Mucosa of gallbladder (tissue), 1 donor: ENCODE measurements at regions not wholly inside any gene's neighbourhood (a gene's known extent, or its start where the extent isn't known, plus 50 kb on each side); places are given as distances from the start of the nearest gene placed in this dataset.
"Not testable (repeated sequence)": the region's sequence is repeated elsewhere in the genome, so short reads cannot be mapped to it uniquely, and the experiment has no call there.

Experiments used
- DNase-seq: peaks from one replicate; pipeline ENCODE4 v3.0.0-alpha.2; 2020; ENCODE audit warnings: low spot score
- donor health status: DM: no; HTN: no; CAD: no.

GRCh38 chr15:91414124-91414523 lies 314.1 kb downstream of the SV2B start:
- no peak for DNase-seq

DNA sequence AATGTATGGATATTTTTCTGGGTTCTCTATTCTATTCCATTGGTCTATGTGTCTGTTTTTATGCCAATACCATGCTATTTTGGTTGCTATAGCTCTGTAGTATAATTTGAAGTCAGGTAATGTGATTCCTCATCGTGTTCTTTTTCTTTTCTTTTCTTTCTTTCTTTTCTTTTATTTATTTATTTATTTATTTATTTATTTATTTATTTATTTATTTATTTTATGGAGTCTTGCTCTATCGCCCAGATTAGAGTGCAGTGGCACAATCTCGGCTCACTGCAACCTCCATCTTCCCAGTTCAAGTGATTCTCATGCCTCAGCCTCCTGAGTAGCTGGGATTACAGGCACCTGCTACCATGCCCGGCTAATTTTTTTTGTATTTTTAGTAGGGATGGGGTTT lies 315.2 kb downstream of the SV2B start:
- DNase-seq, result not testable (repeated sequence)

DNA sequence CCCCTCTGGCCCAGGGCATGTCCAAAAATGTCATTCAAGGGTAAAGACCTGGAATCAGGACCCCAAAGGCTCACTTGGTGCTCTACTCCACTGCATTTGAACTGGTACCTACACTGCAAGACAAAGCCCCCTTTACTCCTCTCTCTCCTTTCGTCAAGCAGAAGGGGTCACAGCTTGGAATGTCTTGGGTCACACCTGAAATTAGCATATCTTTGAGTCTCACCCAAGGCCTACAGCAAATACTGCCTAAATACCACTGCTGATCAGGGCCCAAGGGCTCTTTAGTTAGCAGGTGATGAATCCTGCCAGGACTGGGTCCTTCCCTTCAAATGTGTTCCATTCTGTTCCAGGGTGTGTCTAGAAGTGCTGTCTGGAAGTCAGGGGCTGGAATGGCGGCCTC lies 320.6 kb downstream of the SV2B start:
- DNase-seq, result no peak

DNA sequence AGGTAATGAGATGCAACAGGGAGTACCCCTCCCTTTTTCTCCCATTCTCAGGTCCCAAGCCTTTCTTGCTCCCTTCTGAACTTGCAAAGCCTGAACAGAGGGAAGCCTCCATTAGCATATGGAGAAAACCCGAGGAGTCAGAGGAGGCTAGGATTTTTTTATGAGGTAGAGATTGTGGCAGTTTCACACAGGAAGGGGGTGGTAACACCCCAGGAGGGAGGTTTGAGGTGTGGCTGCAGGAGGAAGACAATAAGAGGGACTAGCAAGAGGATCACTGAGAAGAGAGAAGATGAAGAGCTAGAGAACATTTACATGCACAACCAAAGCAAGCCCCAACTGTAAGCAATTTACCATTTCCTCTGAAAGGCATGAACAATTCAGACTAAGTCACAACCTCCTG lies 322.7 kb downstream of the SV2B start:
- DNase-seq, result no peak

DNA sequence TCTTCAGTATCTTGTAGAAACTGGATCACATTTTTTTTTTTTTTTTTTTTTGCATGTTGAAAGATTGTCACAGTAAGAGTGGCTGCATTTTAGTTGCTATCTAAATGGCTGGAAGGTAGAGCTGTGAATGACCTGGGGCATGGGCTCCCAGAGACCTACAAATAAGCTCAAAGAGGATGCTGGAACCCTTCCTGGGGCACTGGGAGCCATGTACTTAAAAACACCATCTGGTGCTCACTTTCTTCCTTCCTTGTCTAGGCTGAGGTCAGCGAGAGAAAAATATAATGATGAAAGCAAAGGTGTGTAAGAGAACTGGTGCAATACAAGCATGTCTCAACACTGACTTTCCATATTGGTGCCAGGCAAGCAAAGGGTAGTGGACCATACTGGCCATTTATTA lies 323.9 kb downstream of the SV2B start:
- no peak for DNase-seq

GRCh38 chr15:91426412-91426811 lies 326.4 kb downstream of the SV2B start:
- no peak for DNase-seq

GRCh38 chr15:91429973-91430372 lies 329.9 kb downstream of the SV2B start:
- DNase-seq, result no peak

- DNase-seq, result peak; percentile 28
These were observed 331.1 kb downstream of the SV2B start for GRCh38 chr15:91431041-91431715.

- no peak for DNase-seq
These were observed 335.1 kb downstream of the SV2B start for GRCh38 chr15:91435113-91435512.

DNA sequence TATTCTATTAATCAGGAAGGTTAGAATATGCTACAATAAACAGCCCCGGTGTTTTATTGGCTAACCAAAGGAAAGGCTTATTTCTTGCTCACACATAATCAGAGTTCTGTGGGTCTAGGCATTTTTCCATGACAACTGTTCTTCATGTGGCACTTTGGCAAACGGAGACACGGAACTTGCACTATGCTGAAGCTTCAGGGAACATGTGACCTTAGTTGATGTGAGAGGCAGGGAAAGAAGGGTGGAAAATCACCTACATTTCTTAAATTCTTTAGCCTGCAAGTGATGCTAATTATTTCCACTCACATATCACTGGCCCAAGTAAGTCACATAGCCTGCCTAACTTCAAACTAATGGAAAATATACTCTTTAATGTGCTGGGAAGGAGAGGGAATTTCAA lies 344.6 kb downstream of the SV2B start:
- no peak for DNase-seq

DNA sequence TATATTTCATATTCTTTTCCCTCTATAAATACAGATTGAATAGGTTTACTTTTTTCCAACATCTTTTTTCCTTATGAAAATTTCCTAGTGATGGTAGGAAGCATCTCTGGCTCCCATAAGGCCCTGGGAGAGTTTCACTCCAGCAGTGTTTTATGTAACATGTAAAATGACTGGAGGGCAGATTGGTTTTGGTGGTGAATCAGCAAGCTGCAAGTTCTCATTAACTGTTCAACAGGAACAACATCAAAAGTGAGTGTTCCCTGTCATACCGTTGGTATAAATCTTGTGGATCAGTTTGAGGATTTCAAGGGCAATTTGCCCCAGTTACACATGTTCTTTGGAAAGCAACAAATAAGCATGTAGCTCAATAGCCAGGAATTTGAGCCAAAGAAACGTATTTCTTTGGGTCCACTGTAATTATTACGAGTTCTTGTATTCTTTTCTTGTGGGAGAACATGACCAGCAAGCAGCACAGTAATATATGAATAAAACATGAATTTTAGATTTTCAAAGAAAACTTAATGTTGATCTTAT lies 345.7 kb downstream of the SV2B start:
- no peak for DNase-seq

- no peak for DNase-seq
These were observed 348.1 kb downstream of the SV2B start for GRCh38 chr15:91447991-91448644.

DNA sequence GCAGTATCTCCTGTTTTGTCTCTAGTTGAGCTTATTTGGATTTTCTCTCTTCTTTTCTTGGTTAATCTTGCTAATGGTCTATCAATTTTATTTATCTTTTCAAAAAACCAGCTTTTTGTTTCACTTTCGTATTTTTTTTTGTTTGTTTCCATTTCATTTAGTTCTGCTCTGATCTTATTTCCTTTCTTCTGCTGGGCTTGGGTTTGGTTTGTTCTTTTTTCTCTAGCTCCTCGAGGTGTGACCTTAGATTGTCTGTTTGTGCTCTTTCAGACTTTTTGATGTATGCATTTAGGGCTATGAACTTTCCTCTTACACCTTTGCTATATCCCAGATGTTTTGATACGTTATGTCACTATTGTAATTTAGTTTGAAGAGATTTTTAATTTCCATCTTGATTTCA lies 353.3 kb downstream of the SV2B start:
- DNase-seq, result not testable (repeated sequence)

DNA sequence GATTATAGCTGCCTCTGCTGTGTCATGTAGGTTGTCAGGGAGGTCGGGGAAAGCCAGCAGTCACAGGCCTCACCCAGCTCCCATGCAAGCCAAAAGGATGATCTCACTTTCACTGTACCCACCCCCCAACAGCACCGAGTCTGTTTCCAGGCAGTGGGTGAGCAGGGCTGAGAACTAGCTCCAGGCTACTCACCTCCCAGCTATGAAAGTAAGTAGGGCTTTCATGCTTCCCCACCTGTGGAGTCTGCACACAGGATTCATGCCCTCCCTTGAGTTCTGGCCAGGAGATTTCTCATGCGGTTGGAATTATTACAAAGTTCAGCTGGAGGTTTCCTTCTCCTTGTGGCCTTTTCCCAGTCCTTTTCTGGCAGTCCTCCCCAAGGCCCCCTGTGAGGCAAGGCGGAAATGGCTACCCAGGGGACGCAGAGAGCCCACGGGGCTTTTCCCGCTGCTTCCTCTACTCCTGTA lies 356.2 kb downstream of the SV2B start:
- peak; percentile 67 for DNase-seq

GRCh38 chr15:91456921-91457320 lies 356.9 kb downstream of the SV2B start:
- no peak for DNase-seq

GRCh38 chr15:91461377-91461776 lies 361.3 kb downstream of the SV2B start:
- no peak for DNase-seq

DNA sequence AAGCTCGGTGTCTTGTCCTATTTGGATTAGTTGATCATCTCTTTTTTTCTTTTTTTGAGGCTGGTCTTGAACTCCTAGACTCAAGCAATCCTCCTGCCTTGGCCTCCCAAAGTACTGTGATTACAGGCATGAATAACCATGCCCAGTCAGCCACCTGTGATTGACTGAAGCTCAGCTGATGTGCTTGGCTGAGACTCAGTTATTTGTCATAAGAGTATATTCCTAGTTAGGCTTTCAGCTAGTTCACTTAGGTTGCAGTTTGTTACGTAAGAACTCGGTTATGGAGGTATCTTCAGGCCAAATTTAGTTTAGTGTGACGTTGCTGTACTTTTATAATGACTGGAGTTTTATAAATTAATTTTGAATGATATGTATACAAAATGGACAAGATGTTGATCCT lies 365.0 kb downstream of the SV2B start:
- DNase-seq, result no peak

GRCh38 chr15:91465696-91466095 lies 365.6 kb downstream of the SV2B start:
- DNase-seq, result peak; percentile 33

DNA sequence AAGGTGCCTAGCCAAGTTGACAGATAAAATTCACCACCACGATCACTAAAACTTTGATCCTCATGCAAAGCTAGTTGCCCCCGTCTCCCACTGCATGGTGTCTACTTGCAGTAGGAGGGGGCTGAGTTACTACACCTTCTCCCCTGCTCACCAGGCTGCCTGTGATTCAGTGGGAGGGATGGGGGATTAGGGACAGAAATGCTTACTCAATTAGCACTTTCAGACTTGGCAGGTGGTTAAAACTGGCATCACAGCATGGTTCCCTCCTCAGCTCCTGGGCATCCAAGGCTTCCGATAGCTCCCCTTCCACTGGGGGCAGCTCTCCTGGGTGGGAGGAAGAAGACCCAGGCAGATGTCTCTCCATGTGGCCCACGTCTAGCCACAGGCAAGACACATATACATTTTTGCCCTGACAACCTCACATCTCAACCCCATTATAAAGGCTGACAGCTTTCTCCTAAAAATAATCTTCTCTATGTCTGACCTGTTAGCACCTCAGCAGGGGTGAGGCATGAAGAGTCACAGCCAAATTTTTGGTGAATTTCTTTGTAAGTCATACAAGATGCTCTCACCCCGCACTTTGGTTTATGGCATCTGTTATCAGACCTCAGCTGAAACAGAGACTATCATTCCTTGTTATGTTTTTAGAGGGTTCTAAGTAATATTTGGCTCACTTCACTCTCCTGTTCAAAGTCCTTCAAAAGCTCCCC lies 369.0 kb downstream of the SV2B start:
- no peak for DNase-seq

GRCh38 chr15:91469632-91470567 lies 369.8 kb downstream of the SV2B start:
- DNase-seq, result no peak

DNA sequence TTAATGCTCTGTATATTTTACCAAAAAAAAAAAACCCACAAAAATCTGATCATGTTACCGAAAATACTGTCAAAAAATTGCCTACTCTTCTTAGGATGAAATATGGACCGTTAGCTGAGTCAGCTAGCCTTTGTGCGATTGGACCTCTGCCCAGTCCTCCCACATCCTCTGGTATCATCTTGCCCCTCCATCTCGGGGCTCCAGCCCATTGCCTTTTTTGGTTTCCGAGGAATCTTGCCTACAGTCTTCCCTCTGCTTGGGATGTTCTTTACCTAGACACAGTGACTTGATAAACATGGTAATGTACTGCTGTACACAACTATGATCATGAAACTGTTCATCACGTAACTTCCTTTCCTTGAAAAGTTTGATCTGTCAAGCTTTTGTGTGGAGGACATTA lies 371.4 kb downstream of the SV2B start:
- no peak for DNase-seq

DNA sequence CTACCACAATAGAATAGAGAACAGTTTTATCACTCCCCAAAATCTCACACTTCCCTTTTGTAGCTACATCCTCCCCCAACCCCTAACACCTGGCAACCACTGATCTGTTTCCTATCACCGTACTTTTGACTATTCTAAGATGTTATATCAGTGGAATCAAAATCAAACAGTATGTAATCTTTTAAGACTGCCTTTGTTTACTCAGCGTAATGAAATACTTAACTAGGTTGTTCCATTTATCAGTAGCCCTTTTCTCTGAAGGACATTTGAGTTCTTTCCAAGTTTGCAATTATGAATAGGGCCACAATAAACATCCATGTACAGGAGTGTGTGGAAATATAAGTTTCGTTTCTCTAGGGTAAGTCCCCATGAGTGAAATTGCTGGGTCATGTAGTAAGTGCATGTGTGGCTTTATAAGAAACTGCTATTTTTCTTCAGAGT lies 372.3 kb downstream of the SV2B start:
- DNase-seq, result no peak
